Endothelial cell of umbilical vein (primary cell): ENCODE measurements at regions not wholly inside any gene's neighbourhood (a gene's known extent, or its start where the extent isn't known, plus 50 kb on each side); places are given as distances from the start of the nearest gene placed in this dataset.

Source experiments
- BruUV-seq: library from RNA; stranded (reverse); fragments of 400-500 nt; replicated peaks from 2 replicates; lab custom pipeline; 2021; lab: Mats Ljungman, UMichigan
- CTCF ChIA-PET: fragments of 300-600, 350-600 bp; sonication (Branson Sonifier 250); formaldehyde crosslinking; loops from one replicate; lab custom pipeline; 2021; ENCODE audit warnings: antibody characterized with exemption, inconsistent platforms; lab: Charles Lee
- POLR2A ChIA-PET: fragments of 300-600, 350-600 bp; sonication (Branson Sonifier 250); formaldehyde crosslinking; loops from one replicate; lab custom pipeline; 2021; ENCODE audit warnings: antibody characterized with exemption, inconsistent platforms; lab: Charles Lee
- DNase-seq: peaks from one replicate; pipeline ENCODE4 v3.0.0-alpha.2; 2011; ENCODE audit warnings: low read depth, low spot score
- FAIRE-seq: peaks from 2 replicates; lab custom pipeline; 2011; peaks lifted over from hg19 to GRCh38; lab: Jason Lieb, UNC
- H2AFZ ChIP-seq: 2 replicates; pipeline ENCODE4 v1.6.0; 2012; ENCODE audit warnings: low read depth, low read length, control low read depth, inconsistent platforms
- H3K27ac ChIP-seq: 2 replicates; pipeline ENCODE4 v1.5.1; 2011; ENCODE audit warnings: low read depth, mild to moderate bottlenecking, control low read depth, low read length, moderate library complexity; ENCODE audit not compliant: insufficient read depth
- H3K27me3 ChIP-seq, 2 experiments: 2 replicates each; pipeline versions ENCODE4 v1.6.0 to v1.6.1; 2011; ENCODE audit warnings: low read length in 2 of 2, mixed read lengths in 1 of 2; ENCODE audit not compliant: control insufficient read depth in 2 of 2, insufficient read depth in 2 of 2
- H3K36me3 ChIP-seq, 2 experiments: 2 replicates in 1 of 2; 3 replicates in 1 of 2; pipeline ENCODE4 v1.5.1; 2011; ENCODE audit warnings: low read length in 2 of 2, mild to moderate bottlenecking in 1 of 2, moderate library complexity in 1 of 2; ENCODE audit not compliant: control insufficient read depth in 2 of 2, insufficient read depth in 2 of 2; ENCODE audit errors: extremely low read depth in 1 of 2
- H3K4me1 ChIP-seq: 3 replicates; pipeline ENCODE4 v1.5.1; 2011; ENCODE audit warnings: mild to moderate bottlenecking, low read length; ENCODE audit not compliant: control insufficient read depth, insufficient read depth; ENCODE audit errors: extremely low read depth
- H3K4me2 ChIP-seq: 2 replicates; pipeline ENCODE4 v1.6.1; 2011; ENCODE audit warnings: low read length, control low read depth, mixed read lengths; ENCODE audit not compliant: insufficient read depth
- H3K4me3 ChIP-seq, 3 experiments: fragments of 200-600 bp in 1 of 3; sonication (generic), shearing (Covaris generic) in 1 of 3; replicated peaks in 1 of 3; 2 replicates each; pipeline ENCODE4 v1.5.1; 2011 to 2016; ENCODE audit warnings: control low read depth in 3 of 3, low read length in 3 of 3, mild to moderate bottlenecking in 2 of 3, inconsistent platforms in 1 of 3, low read depth in 1 of 3, moderate library complexity in 1 of 3; ENCODE audit not compliant: insufficient read depth in 1 of 3
- H3K79me2 ChIP-seq: 2 replicates; pipeline ENCODE4 v1.6.0; 2012; ENCODE audit warnings: low read length, inconsistent platforms; ENCODE audit not compliant: control insufficient read depth, insufficient read depth
- H3K9ac ChIP-seq: replicated peaks from 2 replicates; pipeline ENCODE3; 2011; ENCODE audit warnings: low read length, control low read depth; ENCODE audit not compliant: insufficient read depth; ENCODE audit errors: extremely low read depth
- H3K9me1 ChIP-seq: replicated peaks from 3 replicates; pipeline ENCODE4 v1.6.0; 2011; ENCODE audit warnings: mild to moderate bottlenecking, low read length; ENCODE audit not compliant: control insufficient read depth, insufficient read depth; ENCODE audit errors: extremely low read depth
- H3K9me3 ChIP-seq: replicated peaks from 2 replicates; pipeline ENCODE4 v1.5.1; 2012; ENCODE audit warnings: low read length, inconsistent platforms; ENCODE audit not compliant: control insufficient read depth, insufficient read depth
- H4K20me1 ChIP-seq: replicated peaks from 2 replicates; pipeline ENCODE3; 2011; ENCODE audit warnings: mild to moderate bottlenecking, low read length; ENCODE audit not compliant: control insufficient read depth, insufficient read depth; ENCODE audit errors: extremely low read depth
- CTCF ChIP-seq, 2 donors: IDR thresholded peaks; 1 replicate in 1 of 2; 2 replicates in 1 of 2; pipeline ENCODE4 v1.5.1; 2011; ENCODE audit warnings: low read length in 2 of 2, mild to moderate bottlenecking in 2 of 2, moderate library complexity in 2 of 2, control low read depth in 1 of 2, inconsistent platforms in 1 of 2, low read depth in 1 of 2; ENCODE audit not compliant: insufficient read depth in 1 of 2; ENCODE audit errors: extremely low read depth in 1 of 2
- EZH2 ChIP-seq: IDR thresholded peaks from 2 replicates; pipeline ENCODE4 v1.6.1; 2012; ENCODE audit warnings: borderline replicate concordance, low read depth, mild to moderate bottlenecking, moderate library complexity, low read length, inconsistent platforms; ENCODE audit not compliant: severe bottlenecking
- FOS ChIP-seq: IDR thresholded peaks from 2 replicates; pipeline ENCODE4 v1.6.1; 2011; ENCODE audit warnings: mild to moderate bottlenecking, low read length, moderate library complexity, borderline replicate concordance; ENCODE audit not compliant: insufficient read depth
- GATA2 ChIP-seq: IDR thresholded peaks from 2 replicates; pipeline ENCODE4 v1.7.0; 2011; ENCODE audit warnings: low read depth, mild to moderate bottlenecking, moderate library complexity, mixed read lengths, low read length; ENCODE audit not compliant: insufficient read length, insufficient read depth
- JUN ChIP-seq: IDR thresholded peaks from 2 replicates; pipeline ENCODE4 v1.6.1; 2011; ENCODE audit warnings: borderline replicate concordance, low read depth; ENCODE audit not compliant: insufficient read length, insufficient read depth
- MAX ChIP-seq: IDR thresholded peaks from 2 replicates; pipeline ENCODE4 v1.6.1; 2011; ENCODE audit not compliant: insufficient read depth, insufficient read length
- MYC ChIP-seq: IDR thresholded peaks from one replicate; pipeline ENCODE4 v1.6.1; 2011; ENCODE audit warnings: mild to moderate bottlenecking, low read depth, low read length
- POLR2A ChIP-seq: IDR thresholded peaks from 2 replicates; pipeline ENCODE4 v1.6.1; 2012; ENCODE audit warnings: low read depth, mild to moderate bottlenecking, control low read depth, low read length
- POLR2AphosphoS5 ChIP-seq: IDR thresholded peaks from 2 replicates; pipeline ENCODE4 v1.6.1; 2012; ENCODE audit warnings: low read depth, mild to moderate bottlenecking, control low read depth, low read length, moderate library complexity; ENCODE audit not compliant: insufficient read depth
- dilution Hi-C: fragments of 300-500 bp; cut with MboI; formaldehyde crosslinking; loops from one replicate; pipeline ENCODE4 v1.15.0; 2019; ENCODE audit warnings: low sequenced_read_pairs; ENCODE audit not compliant: extremely low pct_ligation_motif_present
- intact Hi-C: fragments of 100-400 bp; cut with micrococcal nuclease; formaldehyde crosslinking; loops from one replicate; pipeline ENCODE4 v1.10.0; 2022

GRCh38 chr3:145522179-145522578, 638.8 kb downstream of the PLOD2 start:
- CTCF ChIA-PET: interaction anchor here (1.4 kb wide), 1 partner anchor 246 kb away, joined by 3 read pairs; no protein-coding TSS in a partner anchor
- no peaks in the 10 kb centered on the region for H3K9me1 ChIP-seq
- H4K20me1 ChIP-seq: no peaks in the 10 kb centered on the region
- H3K4me3 ChIP-seq: no peak overlapping the region
- H3K9me3 ChIP-seq: no peaks in the 10 kb centered on the region
- no peak for DNase-seq
- dilution Hi-C loops (no loop called here), intact Hi-C loops (no loop called here)
- H3K27ac ChIP-seq: no peak overlapping the region
- no peak overlapping the region for H3K9ac ChIP-seq
- no TSS peak for BruUV-seq
- no peaks in the 10 kb centered on the region for H3K27me3 ChIP-seq
- no peaks in the 10 kb centered on the region for H3K79me2 ChIP-seq
- no peak overlapping the region for H3K4me2 ChIP-seq
- no peak overlapping the region for H2AFZ ChIP-seq
- TF ChIP-seq FOS (no peak), CTCF (IDR thresholded peaks at IDR 0.05; ENCODE audit: extremely low read depth in 1 of 2, insufficient read depth in 1 of 2, low read depth in 1 of 2, low read length in 2 of 2) (no peak), GATA2 (no peak), JUN (no peak)
- POLR2A ChIA-PET: no interaction called here
- H3K36me3 ChIP-seq: no peaks in the 10 kb centered on the region
- H3K4me1 ChIP-seq: no peaks in the 10 kb centered on the region
- FAIRE-seq: no peak

- BruUV-seq: no TSS peak
- TF ChIP-seq GATA2 (no peak), CTCF (IDR thresholded peaks at IDR 0.05; ENCODE audit: extremely low read depth in 1 of 2, insufficient read depth in 1 of 2, low read depth in 1 of 2, low read length in 2 of 2) (no peak), MAX (no peak), JUN (no peak), FOS (no peak), EZH2 (no peak), POLR2A (no peak), MYC (no peak), POLR2AphosphoS5 (no peak)
- H2AFZ ChIP-seq: no peak overlapping the region
- H3K79me2 ChIP-seq: no peaks in the 10 kb centered on the region
- ChIA-PET POLR2A (no interaction called here), CTCF (interaction anchor here (1.4 kb wide), 1 partner anchor 245 kb away, joined by 3 read pairs; no protein-coding TSS in a partner anchor)
- H3K4me2 ChIP-seq: no peak overlapping the region
- no peak overlapping the region for H3K27ac ChIP-seq
- H3K9me1 ChIP-seq: no peaks in the 10 kb centered on the region
- no peaks in the 10 kb centered on the region for H4K20me1 ChIP-seq
- DNase-seq: no peak
- H3K36me3 ChIP-seq: no peaks in the 10 kb centered on the region
- H3K4me3 ChIP-seq: no peak overlapping the region
- no peaks in the 10 kb centered on the region for H3K4me1 ChIP-seq
- FAIRE-seq: no peak
- dilution Hi-C loops (no loop called here), intact Hi-C loops (no loop called here)
- no peak overlapping the region for H3K9ac ChIP-seq
- H3K9me3 ChIP-seq: no peaks in the 10 kb centered on the region
- H3K27me3 ChIP-seq: no peaks in the 10 kb centered on the region
Measured at GRCh38 chr3:145522893-145523651, 637.9 kb downstream of the PLOD2 start.
